SU-DHL-6 (cell line): ENCODE measurements at regions not wholly inside any gene's neighbourhood (a gene's known extent, or its start where the extent isn't known, plus 50 kb on each side); places are given as distances from the start of the nearest gene placed in this dataset.

ENCODE experiments used
- CTCF ChIP-seq: fragments of 200-600 bp; sonication (generic); IDR thresholded peaks from one replicate; pipeline ENCODE4 v1.5.1; 2017; ENCODE audit warnings: antibody characterized with exemption, mild to moderate bottlenecking, low read length, moderate library complexity; ENCODE audit not compliant: insufficient read depth, poor library complexity, severe bottlenecking
- EZH2phosphoT487 ChIP-seq: fragments of 200-600 bp; sonication (generic), shearing (Covaris generic); conservative IDR thresholded peaks from 2 replicates; pipeline ENCODE4 v1.6.1; 2018; ENCODE audit warnings: mild to moderate bottlenecking, antibody characterized with exemption, low read length, moderate library complexity, mixed read lengths

DNA sequence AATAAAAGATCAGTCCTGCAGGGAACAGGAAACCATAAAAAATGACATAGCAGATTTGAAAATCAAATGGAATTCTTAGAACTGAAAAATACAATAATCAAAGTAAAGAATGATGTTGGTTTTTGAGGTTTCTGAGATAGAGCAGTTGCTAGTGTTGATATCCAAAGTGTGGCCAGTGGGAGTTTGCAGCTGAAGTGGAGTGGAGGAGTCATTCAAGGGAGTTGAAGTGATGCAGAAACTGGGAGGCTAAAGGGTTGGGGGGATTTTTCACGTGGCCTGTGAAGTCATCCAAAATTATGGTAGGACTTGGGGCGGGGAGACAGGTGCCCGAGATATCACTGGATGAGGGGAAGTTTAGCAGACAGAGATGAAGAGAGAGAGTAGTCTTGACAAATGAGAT, 123.6 kb downstream of the CDC5L start:
- TF ChIP-seq EZH2phosphoT487 = no peak
- no peak for TF ChIP-seq CTCF
